Thoracic aorta (tissue), 2 donors: ENCODE measurements at regions not wholly inside any gene's neighbourhood (a gene's known extent, or its start where the extent isn't known, plus 50 kb on each side); places are given as distances from the start of the nearest gene placed in this dataset.

Source experiments
- ATAC-seq: fragments of 150-250 bp; one replicate; pipeline ENCODE4 v1.8.0; 2017; ENCODE audit warnings: low read depth; ENCODE audit not compliant: insufficient number of reproducible peaks, low FRiP score
- DNase-seq: peaks from one replicate; pipeline ENCODE4 v3.0.0-alpha.2; 2020; ENCODE audit warnings: low spot score
- H3K27ac ChIP-seq, 2 donors: fragments of 200-600 bp; sonication (generic); 1 replicate in 1 of 2; 2 replicates in 1 of 2; pipeline ENCODE4 v1.5.1; 2016; ENCODE audit warnings: mild to moderate bottlenecking in 2 of 2, moderate library complexity in 2 of 2
- H3K27me3 ChIP-seq: fragments of 200-600 bp; sonication (generic); replicated peaks from 2 replicates; pipeline ENCODE4 v1.6.0; 2016; ENCODE audit warnings: mild to moderate bottlenecking; ENCODE audit not compliant: insufficient read depth
- H3K36me3 ChIP-seq: fragments of 200-600 bp; sonication (generic); one replicate; pipeline ENCODE4 v1.5.1; 2016
- H3K4me1 ChIP-seq, 2 donors: fragments of 200-600 bp; sonication (generic); 1 replicate in 1 of 2; 2 replicates in 1 of 2; pipeline versions ENCODE4 v1.5.1 to v1.6.0; 2016; ENCODE audit warnings: low read depth in 2 of 2, mild to moderate bottlenecking in 1 of 2; ENCODE audit not compliant: control insufficient read depth in 1 of 2
- H3K4me3 ChIP-seq: fragments of 200-600 bp; sonication (generic); 2 replicates; pipeline ENCODE4 v1.5.1; 2016; ENCODE audit warnings: mild to moderate bottlenecking
- H3K9me3 ChIP-seq: fragments of 200-600 bp; sonication (generic); 2 replicates; pipeline ENCODE4 v1.5.1; 2016
- TF ChIP-seq, protein P1 (sequence below): fragments of 200-600 bp; sonication (generic); IDR thresholded peaks from one replicate; pipeline ENCODE4 v1.5.1; 2019; ENCODE audit warnings: antibody characterized with exemption

DNA sequence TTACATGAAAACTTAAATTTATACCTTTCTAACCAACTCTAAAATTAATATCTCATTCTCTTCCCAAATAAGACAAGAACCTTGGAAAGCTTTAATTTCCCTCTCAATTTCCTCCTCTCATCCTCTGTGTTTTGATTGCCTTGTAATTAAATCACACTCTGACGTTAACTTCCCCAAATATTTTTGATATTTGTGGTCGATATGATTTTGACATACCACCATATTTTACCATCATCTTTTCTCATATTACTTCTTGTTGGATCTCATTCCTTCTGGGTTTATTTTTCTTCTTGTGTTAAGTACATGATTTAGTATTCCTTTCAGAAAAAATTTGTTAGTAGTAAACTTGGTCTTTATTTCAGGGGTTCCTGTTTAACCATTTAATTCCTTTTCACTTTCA lies 69.6 kb downstream of the RDH14 start:
- Histone ChIP-seq H3K9me3 (no peaks in the 10 kb centered on the region), H3K27ac (no peak overlapping the region), H3K4me3 (no peak overlapping the region), H3K36me3 (no peaks in the 10 kb centered on the region), H3K4me1 (no peaks in the 10 kb centered on the region), H3K27me3 (no peaks in the 10 kb centered on the region)
- TF ChIP-seq, protein P1, sequence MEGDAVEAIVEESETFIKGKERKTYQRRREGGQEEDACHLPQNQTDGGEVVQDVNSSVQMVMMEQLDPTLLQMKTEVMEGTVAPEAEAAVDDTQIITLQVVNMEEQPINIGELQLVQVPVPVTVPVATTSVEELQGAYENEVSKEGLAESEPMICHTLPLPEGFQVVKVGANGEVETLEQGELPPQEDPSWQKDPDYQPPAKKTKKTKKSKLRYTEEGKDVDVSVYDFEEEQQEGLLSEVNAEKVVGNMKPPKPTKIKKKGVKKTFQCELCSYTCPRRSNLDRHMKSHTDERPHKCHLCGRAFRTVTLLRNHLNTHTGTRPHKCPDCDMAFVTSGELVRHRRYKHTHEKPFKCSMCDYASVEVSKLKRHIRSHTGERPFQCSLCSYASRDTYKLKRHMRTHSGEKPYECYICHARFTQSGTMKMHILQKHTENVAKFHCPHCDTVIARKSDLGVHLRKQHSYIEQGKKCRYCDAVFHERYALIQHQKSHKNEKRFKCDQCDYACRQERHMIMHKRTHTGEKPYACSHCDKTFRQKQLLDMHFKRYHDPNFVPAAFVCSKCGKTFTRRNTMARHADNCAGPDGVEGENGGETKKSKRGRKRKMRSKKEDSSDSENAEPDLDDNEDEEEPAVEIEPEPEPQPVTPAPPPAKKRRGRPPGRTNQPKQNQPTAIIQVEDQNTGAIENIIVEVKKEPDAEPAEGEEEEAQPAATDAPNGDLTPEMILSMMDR, result no peak
- DNase-seq, result no peak
- ATAC-seq, result no peak

DNA sequence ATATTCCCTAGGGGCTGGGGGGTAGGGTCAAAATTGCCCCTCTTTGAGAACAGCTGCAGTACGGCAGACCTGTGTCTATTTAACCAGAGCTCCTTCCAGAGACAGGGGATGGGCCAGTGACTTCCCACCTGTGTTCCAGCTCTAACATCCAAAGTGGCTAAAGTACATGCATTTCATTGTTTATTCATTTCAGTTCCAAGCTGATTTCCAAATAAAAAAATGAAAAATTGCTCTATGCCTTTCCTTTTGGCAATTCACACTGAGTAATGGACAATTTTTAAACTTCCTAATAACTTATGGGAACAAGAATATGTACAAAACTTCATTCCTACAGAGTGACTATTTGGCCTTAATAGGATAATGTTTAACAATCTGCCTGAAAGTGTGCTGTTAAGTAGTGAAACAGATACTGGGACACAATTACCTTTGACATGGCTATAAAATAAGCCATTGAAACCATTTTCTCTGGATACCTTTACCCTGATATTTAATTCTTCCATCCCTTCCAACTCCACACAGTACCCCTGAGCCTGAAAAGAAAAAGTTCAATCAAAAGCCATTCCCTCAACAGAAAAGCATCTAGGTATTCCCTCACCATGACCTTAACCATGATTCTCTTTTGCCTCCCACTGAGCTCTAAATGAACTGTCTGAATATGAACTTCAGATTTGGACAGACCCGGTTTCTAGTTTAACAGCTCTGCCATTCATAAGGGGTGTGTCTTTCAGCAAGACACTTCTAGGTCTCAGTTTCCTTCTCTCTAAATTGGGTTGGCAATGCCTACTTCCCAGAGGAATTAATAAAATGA lies 73.1 kb downstream of the RDH14 start:
- no peaks in the 10 kb centered on the region for H3K36me3 ChIP-seq
- TF ChIP-seq, protein P1, result no peak
- H3K9me3 ChIP-seq, result no peaks in the 10 kb centered on the region
- no peak for ATAC-seq
- H3K27ac ChIP-seq, result no peak overlapping the region
- DNase-seq, result no peak
- H3K27me3 ChIP-seq, result no peaks in the 10 kb centered on the region
- no peak overlapping the region for H3K4me3 ChIP-seq
- H3K4me1 ChIP-seq, result no peaks in the 10 kb centered on the region

DNA sequence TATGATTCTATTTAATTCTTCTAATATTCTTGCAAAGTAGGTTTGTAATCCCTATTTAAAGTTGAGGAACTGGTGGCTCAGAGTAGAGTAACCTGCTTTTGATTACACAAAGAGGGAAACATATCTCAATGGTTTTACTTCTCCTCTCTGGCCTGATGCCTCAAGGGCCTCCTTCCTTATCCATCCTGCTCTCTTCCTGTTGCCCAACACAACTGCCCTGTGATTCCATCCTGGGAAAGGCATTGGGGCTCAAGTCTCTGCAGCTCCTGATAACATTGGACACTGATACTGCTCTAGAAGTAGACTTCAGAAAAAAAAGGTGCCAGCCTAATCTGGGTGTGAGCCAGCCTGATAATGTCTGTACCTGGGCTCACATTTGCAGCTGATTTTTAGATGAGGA lies 75.8 kb downstream of the RDH14 start:
- TF ChIP-seq, protein P1, result no peak
- no peak for ATAC-seq
- Histone ChIP-seq H3K36me3 (no peaks in the 10 kb centered on the region), H3K9me3 (no peaks in the 10 kb centered on the region), H3K4me3 (no peak overlapping the region), H3K27ac (no peak overlapping the region), H3K27me3 (no peaks in the 10 kb centered on the region), H3K4me1 (peaks cover 0 to 8% of the 10 kb centered on the region in 2 donors)
- no peak for DNase-seq

DNA sequence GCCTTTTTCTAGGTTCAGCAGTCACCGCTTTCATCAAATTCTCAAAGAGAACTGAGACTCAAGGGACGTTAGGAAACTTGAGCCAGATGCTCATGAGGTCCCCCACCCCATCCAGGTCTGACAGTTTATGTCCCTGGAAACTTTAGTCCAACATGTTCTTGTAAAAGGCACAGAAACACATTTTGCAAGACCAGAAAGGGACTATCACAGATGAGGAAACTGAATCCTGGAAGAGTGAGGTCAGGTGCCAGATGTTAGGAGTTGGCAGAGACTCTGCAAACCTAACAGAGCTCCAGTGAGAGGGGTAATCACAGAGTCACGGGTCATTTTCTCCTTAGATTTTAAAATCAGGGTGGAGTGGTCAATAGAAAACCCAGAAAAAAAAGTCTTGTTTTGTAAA lies 76.6 kb downstream of the RDH14 start:
- ATAC-seq (no peak), DNase-seq (no peak)
- no peaks in the 10 kb centered on the region for H3K27me3 ChIP-seq
- peaks cover 0 to 9% of the 10 kb centered on the region in 2 donors for H3K4me1 ChIP-seq
- H3K4me3 ChIP-seq, result no peak overlapping the region
- TF ChIP-seq, protein P1, result no peak
- H3K27ac ChIP-seq, result no peak overlapping the region
- no peaks in the 10 kb centered on the region for H3K36me3 ChIP-seq
- H3K9me3 ChIP-seq, result no peaks in the 10 kb centered on the region

DNA sequence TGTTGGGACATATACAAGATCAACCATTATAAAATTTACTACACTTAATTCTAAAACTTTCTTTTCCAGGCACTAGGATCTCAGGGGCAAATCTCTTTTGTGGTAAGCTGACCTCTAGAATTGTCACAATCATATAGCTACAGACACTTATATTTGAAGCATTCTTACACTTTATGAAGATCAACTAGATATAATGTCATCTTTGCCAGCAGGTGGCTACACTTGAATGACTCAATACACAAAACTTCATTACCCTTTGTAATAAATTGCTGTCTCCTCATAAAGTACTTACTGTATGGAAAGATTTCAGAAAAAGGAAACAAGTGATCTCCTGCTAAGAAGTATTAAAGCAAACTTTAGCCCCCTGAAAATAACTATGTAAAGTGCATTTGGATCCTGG lies 77.8 kb downstream of the RDH14 start:
- DNase-seq (no peak), ATAC-seq (no peak)
- Histone ChIP-seq H3K36me3 (no peaks in the 10 kb centered on the region), H3K27ac (no peak overlapping the region), H3K4me3 (no peak overlapping the region), H3K27me3 (no peaks in the 10 kb centered on the region), H3K9me3 (no peaks in the 10 kb centered on the region), H3K4me1 (peaks cover 0 to 9% of the 10 kb centered on the region in 2 donors)
- TF ChIP-seq, protein P1, result no peak
